Neural cell (in vitro differentiated cells): ENCODE measurements at regions not wholly inside any gene's neighbourhood (a gene's known extent, or its start where the extent isn't known, plus 50 kb on each side); places are given as distances from the start of the nearest gene placed in this dataset.

Experiments
- CTCF ChIP-seq: fragments of 450-650 bp; IDR thresholded peaks from 2 replicates; pipeline ENCODE4 v1.5.1; 2014; ENCODE audit warnings: antibody characterized with exemption, mild to moderate bottlenecking, moderate library complexity; ENCODE audit not compliant: poor library complexity, severe bottlenecking
- EZH2 ChIP-seq: fragments of 200-600, 300-800 bp; shearing (Covaris generic), sonication (generic); IDR thresholded peaks from 2 replicates; pipeline ENCODE4 v1.6.1; 2014; ENCODE audit warnings: antibody characterized with exemption, low read length, borderline replicate concordance, mild to moderate bottlenecking; ENCODE audit not compliant: insufficient read depth, poor library complexity, severe bottlenecking
- POLR2AphosphoS5 ChIP-seq: IDR thresholded peaks from 2 replicates; pipeline ENCODE4 v1.6.1; 2012
- SMC3 ChIP-seq: fragments of 450-650 bp; conservative IDR thresholded peaks from 2 replicates; pipeline ENCODE4 v1.6.1; 2014; ENCODE audit warnings: antibody characterized with exemption, mild to moderate bottlenecking, moderate library complexity; ENCODE audit not compliant: poor library complexity
- TAF1 ChIP-seq: IDR thresholded peaks from 2 replicates; pipeline ENCODE4 v1.6.1; 2012; ENCODE audit warnings: low read depth

GRCh38 chr4:4740071-4740470 is 119.4 kb upstream of the MSX1 start:
- TF ChIP-seq CTCF (no peak), TAF1 (no peak), SMC3 (no peak), EZH2 (no peak), POLR2AphosphoS5 (no peak)
